ENCODE measurements at regions not wholly inside any gene's neighbourhood (a gene's known extent, or its start where the extent isn't known, plus 50 kb on each side); places are given as distances from the start of the nearest gene placed in this dataset.

DNA sequence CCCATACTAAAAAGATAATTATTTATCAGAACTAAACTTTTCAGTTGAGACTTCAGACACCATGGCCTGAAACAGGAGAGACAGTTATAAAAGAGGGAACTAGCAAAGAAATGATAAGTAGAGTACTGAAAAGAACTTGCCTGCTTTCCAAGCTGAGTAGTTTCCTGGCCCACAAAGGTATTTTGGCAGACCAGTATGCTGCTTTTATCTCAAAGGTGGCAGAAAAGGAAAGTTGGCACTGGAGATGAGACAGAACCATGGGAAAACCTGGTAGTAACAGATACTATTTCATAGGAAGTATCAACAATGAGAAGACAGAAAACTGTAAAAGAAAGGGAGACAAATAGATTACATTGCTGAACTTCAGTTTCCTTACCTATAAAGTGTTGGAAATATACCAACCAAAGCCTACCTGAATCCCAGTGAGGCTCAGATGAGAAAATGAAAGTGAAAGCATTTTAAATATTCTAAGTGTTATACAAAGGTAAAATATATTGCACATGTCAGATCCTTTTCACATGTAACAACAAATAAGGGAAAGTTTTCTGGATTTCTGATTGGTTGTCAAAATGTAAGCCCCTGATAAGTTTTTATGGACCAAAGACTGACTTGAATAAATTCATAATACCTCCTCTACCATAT is 155.3 kb upstream of the FSCB start:
- no peak for TF ChIP-seq CTCF (IDR thresholded peaks at IDR 0.05; ENCODE audit: low read depth, low read length)
- DNase-seq (ENCODE audit: low read depth in 2 of 2): no peak
- no peak overlapping the region for H3K4me3 ChIP-seq (replicated peaks in 1 of 2; ENCODE audit: low read depth in 2 of 2, low read length in 2 of 2)

GRCh38 chr14:44658389-44658696 is 151.3 kb upstream of the FSCB start:
- no peak overlapping the region for H3K4me3 ChIP-seq (replicated peaks in 1 of 2; ENCODE audit: low read depth in 2 of 2, low read length in 2 of 2)
- DNase-seq (ENCODE audit: low read depth in 2 of 2): no peak
- no peak for TF ChIP-seq CTCF (IDR thresholded peaks at IDR 0.05; ENCODE audit: low read depth, low read length)

DNA sequence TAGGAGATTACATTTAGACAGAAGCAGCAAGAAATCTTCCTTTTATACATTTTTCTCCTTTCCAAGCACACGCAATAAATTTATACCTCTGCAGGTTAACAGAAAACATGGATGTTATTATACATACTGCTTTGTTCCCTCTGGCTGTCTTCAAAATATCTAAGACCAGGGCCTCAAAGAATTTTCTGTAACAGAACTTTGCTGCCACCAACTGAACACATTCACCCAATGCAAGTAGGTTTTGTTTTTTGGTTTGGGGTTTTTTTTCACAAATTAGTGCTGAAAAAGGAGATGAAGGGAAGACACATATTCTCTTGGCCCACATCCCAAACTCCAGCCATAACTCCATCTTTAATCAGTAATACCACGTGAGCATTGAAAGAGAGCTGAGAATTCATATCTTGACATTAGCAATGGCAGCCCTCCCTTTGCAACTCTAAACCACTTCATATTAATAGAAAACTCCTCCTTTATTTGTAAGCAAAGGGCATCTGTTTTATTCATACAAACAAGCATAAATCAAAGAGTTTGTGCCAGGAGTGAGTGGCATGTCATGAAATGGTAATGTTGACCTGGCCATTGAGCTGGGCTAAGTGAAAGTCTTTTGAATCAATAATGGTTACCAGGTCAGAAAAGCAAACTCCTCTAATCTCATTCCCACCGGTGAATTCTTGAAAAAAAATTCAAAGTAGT is 150.8 kb upstream of the FSCB start:
- peak; percentile 27 for TF ChIP-seq CTCF (IDR thresholded peaks at IDR 0.05; ENCODE audit: low read depth, low read length)
- no peak overlapping the region for H3K4me3 ChIP-seq (replicated peaks in 1 of 2; ENCODE audit: low read depth in 2 of 2, low read length in 2 of 2)
- DNase-seq (ENCODE audit: low read depth in 2 of 2): peak; percentile 33 to 66

GRCh38 chr14:44657203-44657602 is 150.1 kb upstream of the FSCB start:
- TF ChIP-seq CTCF (IDR thresholded peaks at IDR 0.05; ENCODE audit: low read depth, low read length): no peak
- DNase-seq (ENCODE audit: low read depth in 2 of 2): no peak

DNA sequence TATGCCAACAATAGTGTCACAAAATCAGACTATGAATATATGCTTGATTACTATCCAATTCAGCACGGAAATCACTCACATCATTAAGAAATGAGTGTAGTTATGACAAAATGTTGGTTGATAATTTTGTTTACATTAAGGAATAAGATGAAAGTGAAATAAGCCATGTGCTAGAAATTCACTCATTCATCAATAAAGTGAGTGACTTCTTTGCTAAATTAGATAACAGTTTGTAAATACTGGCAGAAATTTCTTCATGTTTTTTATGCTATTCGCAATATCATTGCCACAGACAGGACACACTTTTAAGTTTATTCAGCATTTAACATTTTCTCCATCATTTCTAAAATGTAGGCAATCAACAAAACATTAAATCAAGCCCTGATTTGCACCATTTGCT is 147.5 kb upstream of the FSCB start:
- DNase-seq (ENCODE audit: low read depth in 2 of 2): no peak
- TF ChIP-seq CTCF (IDR thresholded peaks at IDR 0.05; ENCODE audit: low read depth, low read length): no peak
- H3K4me3 ChIP-seq (replicated peaks in 1 of 2; ENCODE audit: low read depth in 2 of 2, low read length in 2 of 2): no peak overlapping the region

More at GRCh38 chr14:44657203-44657602, 150.1 kb upstream of the FSCB start:
- no peak overlapping the region for H3K4me3 ChIP-seq (replicated peaks in 1 of 2; ENCODE audit: low read depth in 2 of 2, low read length in 2 of 2)

DNA sequence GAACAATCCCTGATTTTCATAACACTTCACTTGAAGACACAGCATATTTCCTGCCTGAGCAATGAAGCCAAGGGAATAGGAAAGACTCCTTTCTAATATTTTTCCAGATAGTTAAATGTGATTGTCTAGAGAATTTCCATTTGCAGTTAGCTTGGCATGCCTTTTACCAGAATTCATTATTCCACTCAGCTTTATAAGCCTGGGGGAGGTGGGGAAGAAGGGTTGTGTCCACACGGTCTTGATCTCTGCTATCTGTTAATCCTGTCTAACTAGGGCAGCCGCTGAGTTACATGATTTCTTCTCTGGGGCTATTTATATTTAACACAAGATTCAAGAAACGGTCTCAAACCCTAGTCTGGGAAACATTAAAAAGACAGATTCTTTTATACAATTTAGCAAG is 146.6 kb upstream of the FSCB start:
- no peak overlapping the region for H3K4me3 ChIP-seq (replicated peaks in 1 of 2; ENCODE audit: low read depth in 2 of 2, low read length in 2 of 2)
- DNase-seq (ENCODE audit: low read depth in 2 of 2): no peak
- no peak for TF ChIP-seq CTCF (IDR thresholded peaks at IDR 0.05; ENCODE audit: low read depth, low read length)

DNA sequence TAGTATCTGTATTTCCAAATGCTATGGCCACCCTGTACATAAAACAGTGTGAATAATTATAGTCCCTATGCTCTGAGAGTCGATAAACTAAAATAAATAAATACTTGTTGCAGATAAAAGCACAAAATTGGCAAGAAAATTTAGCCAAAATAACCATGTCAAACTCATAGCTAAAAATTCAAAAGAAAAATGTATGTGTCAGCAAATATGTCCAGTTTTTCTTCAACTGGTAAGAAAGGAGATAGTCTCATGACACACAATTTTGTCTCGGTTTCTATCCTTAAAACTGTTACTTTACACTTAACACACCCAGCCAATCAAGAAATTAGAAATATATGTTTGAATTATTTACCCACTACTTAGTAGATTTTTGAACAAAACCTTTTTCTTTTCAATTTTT is 145.6 kb upstream of the FSCB start:
- no peak for TF ChIP-seq CTCF (IDR thresholded peaks at IDR 0.05; ENCODE audit: low read depth, low read length)
- no peak overlapping the region for H3K4me3 ChIP-seq (replicated peaks in 1 of 2; ENCODE audit: low read depth in 2 of 2, low read length in 2 of 2)
- no peak for DNase-seq (ENCODE audit: low read depth in 2 of 2)

Measured in cardiac fibroblast (primary cell).